H9 (cell line): ENCODE measurements at regions not wholly inside any gene's neighbourhood (a gene's known extent, or its start where the extent isn't known, plus 50 kb on each side); places are given as distances from the start of the nearest gene placed in this dataset.

Experiments
- DNase-seq: peaks from one replicate; pipeline ENCODE4 v3.0.0-alpha.2; 2017
- H2AFZ ChIP-seq: one replicate; pipeline ENCODE4 v1.6.1; 2013; ENCODE audit warnings: mild to moderate bottlenecking, low read length, control low read depth, moderate library complexity
- H2AK5ac ChIP-seq: 2 replicates; pipeline ENCODE4 v1.6.1; 2013; ENCODE audit warnings: low read length, control low read depth, mixed read lengths; ENCODE audit not compliant: insufficient read length
- H2BK120ac ChIP-seq: one replicate; pipeline ENCODE4 v1.6.1; 2013; ENCODE audit warnings: low read depth, mild to moderate bottlenecking, low read length, control low read depth, inconsistent platforms; ENCODE audit not compliant: poor library complexity, severe bottlenecking
- H2BK12ac ChIP-seq: 2 replicates; pipeline ENCODE4 v1.6.1; 2013; ENCODE audit warnings: low read length, control low read depth, mixed read lengths, low read depth; ENCODE audit not compliant: insufficient read length
- H2BK15ac ChIP-seq: 2 replicates; pipeline ENCODE4 v1.6.1; 2013; ENCODE audit warnings: low read depth, low read length, control low read depth
- H2BK20ac ChIP-seq: one replicate; pipeline ENCODE4 v1.6.1; 2013; ENCODE audit warnings: low read depth, mild to moderate bottlenecking, low read length, control low read depth, inconsistent platforms; ENCODE audit not compliant: poor library complexity, severe bottlenecking
- H2BK5ac ChIP-seq: 2 replicates; pipeline ENCODE4 v1.6.1; 2013; ENCODE audit warnings: low read length, control low read depth, mixed read lengths; ENCODE audit not compliant: insufficient read length
- H3K14ac ChIP-seq: 2 replicates; pipeline ENCODE4 v1.6.1; 2013; ENCODE audit warnings: low read length, control low read depth; ENCODE audit not compliant: insufficient read depth
- H3K18ac ChIP-seq: 2 replicates; pipeline ENCODE4 v1.6.1; 2013; ENCODE audit warnings: low read depth, mild to moderate bottlenecking, mixed read lengths, low read length, control low read depth; ENCODE audit not compliant: insufficient read length
- H3K23ac ChIP-seq: 2 replicates; pipeline ENCODE4 v1.6.1; 2013; ENCODE audit warnings: low read length, control low read depth, mixed read lengths, low read depth; ENCODE audit not compliant: insufficient read length
- H3K23me2 ChIP-seq: 2 replicates; pipeline ENCODE4 v1.6.1; 2013; ENCODE audit warnings: low read depth, mild to moderate bottlenecking, mixed read lengths, low read length, control low read depth; ENCODE audit not compliant: insufficient read length, poor library complexity, severe bottlenecking
- H3K27ac ChIP-seq: 2 replicates; pipeline ENCODE4 v1.5.1; 2013; ENCODE audit warnings: low read length, control low read depth, mixed read lengths, low read depth; ENCODE audit not compliant: insufficient read length
- H3K27me3 ChIP-seq: 2 replicates; pipeline ENCODE4 v1.6.1; 2013; ENCODE audit warnings: low read length, control low read depth, inconsistent platforms; ENCODE audit not compliant: insufficient read depth
- H3K4ac ChIP-seq: 2 replicates; pipeline ENCODE4 v1.6.1; 2013; ENCODE audit warnings: low read depth, mild to moderate bottlenecking, control low read depth, inconsistent platforms, low read length, moderate library complexity
- H3K4me1 ChIP-seq: 2 replicates; pipeline ENCODE4 v1.6.1; 2013; ENCODE audit warnings: low read length, control low read depth, inconsistent platforms; ENCODE audit not compliant: insufficient read depth
- H3K4me2 ChIP-seq: 2 replicates; pipeline ENCODE4 v1.6.1; 2013; ENCODE audit warnings: low read length, control low read depth, mixed read lengths; ENCODE audit not compliant: insufficient read length, insufficient read depth
- H3K56ac ChIP-seq: 2 replicates; pipeline ENCODE4 v1.6.1; 2013; ENCODE audit warnings: low read depth, mild to moderate bottlenecking, mixed read lengths, low read length, control low read depth; ENCODE audit not compliant: insufficient read length
- H3K79me1 ChIP-seq: 2 replicates; pipeline ENCODE4 v1.6.1; 2013; ENCODE audit warnings: low read depth, mild to moderate bottlenecking, moderate library complexity, low read length, control low read depth, inconsistent platforms; ENCODE audit not compliant: insufficient read depth, poor library complexity, severe bottlenecking
- H3K79me2 ChIP-seq: 2 replicates; pipeline ENCODE4 v1.6.1; 2013; ENCODE audit warnings: low read length, control low read depth, inconsistent platforms; ENCODE audit not compliant: insufficient read depth
- H3K9ac ChIP-seq: 2 replicates; pipeline ENCODE4 v1.6.1; 2013; ENCODE audit warnings: low read length, control low read depth, mixed read lengths; ENCODE audit not compliant: insufficient read length; ENCODE audit errors: extremely low read depth
- H3K9me3 ChIP-seq: one replicate; pipeline ENCODE4 v1.6.1; 2013; ENCODE audit warnings: low read depth, low read length, inconsistent platforms; ENCODE audit not compliant: control insufficient read depth
- H3T11ph ChIP-seq: one replicate; pipeline ENCODE4 v1.6.1; 2013; ENCODE audit warnings: mild to moderate bottlenecking, low read length, control low read depth, inconsistent platforms
- H4K20me1 ChIP-seq: one replicate; pipeline ENCODE4 v1.6.1; 2013; ENCODE audit not compliant: control insufficient read depth, insufficient read length, insufficient read depth
- H4K5ac ChIP-seq: 2 replicates; pipeline ENCODE4 v1.6.1; 2013; ENCODE audit warnings: low read depth, mild to moderate bottlenecking, mixed read lengths, low read length, control low read depth; ENCODE audit not compliant: insufficient read length
- H4K8ac ChIP-seq: replicated peaks from 2 replicates; pipeline ENCODE4 v1.6.1; 2013; ENCODE audit warnings: low read length, control low read depth, mixed read lengths, low read depth; ENCODE audit not compliant: insufficient read length
- H4K91ac ChIP-seq: 2 replicates; pipeline ENCODE4 v1.6.1; 2013; ENCODE audit warnings: low read depth, mild to moderate bottlenecking, moderate library complexity, mixed read lengths, low read length, control low read depth; ENCODE audit not compliant: insufficient read length
- H3K27ac Mint-ChIP-seq, 3 experiments: 2 replicates in 2 of 3; 3 replicates in 1 of 3; pipeline ENCODE4 v1.8.0; 2020 to 2021; ENCODE audit warnings: mixed read lengths in 3 of 3, mild to moderate bottlenecking in 1 of 3, moderate library complexity in 1 of 3
- H3K27me3 Mint-ChIP-seq: 2 replicates; pipeline ENCODE4 v1.8.0; 2021; ENCODE audit warnings: low read depth, mild to moderate bottlenecking, moderate library complexity, mixed read lengths
- H3K36me3 Mint-ChIP-seq, 3 experiments: 2 replicates in 2 of 3; 3 replicates in 1 of 3; pipeline ENCODE4 v1.8.0; 2020 to 2021; ENCODE audit warnings: low read depth in 3 of 3, mixed read lengths in 3 of 3; ENCODE audit not compliant: insufficient read depth in 1 of 3
- H3K4me1 Mint-ChIP-seq, 2 experiments: 2 replicates each; pipeline ENCODE4 v1.8.0; 2020; ENCODE audit warnings: mixed read lengths in 2 of 2
- H3K4me3 Mint-ChIP-seq, 2 experiments: 2 replicates in 1 of 2; 3 replicates in 1 of 2; pipeline ENCODE4 v1.8.0; 2020 to 2021; ENCODE audit warnings: mild to moderate bottlenecking in 2 of 2, mixed read lengths in 2 of 2, moderate library complexity in 1 of 2
- H3K9me3 Mint-ChIP-seq, 2 experiments: 2 replicates in 1 of 2; 3 replicates in 1 of 2; pipeline ENCODE4 v1.8.0; 2020; ENCODE audit warnings: mild to moderate bottlenecking in 2 of 2, mixed read lengths in 2 of 2, moderate library complexity in 1 of 2
- WGBS: extraction: QIAGEN DNeasy Blood & Tissue Kit; methylation state at CpG from one replicate; pipeline ENCODE4 v1.1.7; 2013; ENCODE audit warnings: missing lambda C conversion rate, low lambda C conversion rate, mixed read lengths; ENCODE audit not compliant: insufficient read length; ENCODE audit errors: extremely low coverage; 5-methylcytosine and 5-hydroxymethylcytosine counted together
- TF ChIP-seq, protein P1 (sequence below): fragments of 200-600 bp; sonication (generic); conservative IDR thresholded peaks from 3 replicates; pipeline ENCODE4 v1.8.0; 2021; ENCODE audit warnings: antibody characterized with exemption, mild to moderate bottlenecking

DNA sequence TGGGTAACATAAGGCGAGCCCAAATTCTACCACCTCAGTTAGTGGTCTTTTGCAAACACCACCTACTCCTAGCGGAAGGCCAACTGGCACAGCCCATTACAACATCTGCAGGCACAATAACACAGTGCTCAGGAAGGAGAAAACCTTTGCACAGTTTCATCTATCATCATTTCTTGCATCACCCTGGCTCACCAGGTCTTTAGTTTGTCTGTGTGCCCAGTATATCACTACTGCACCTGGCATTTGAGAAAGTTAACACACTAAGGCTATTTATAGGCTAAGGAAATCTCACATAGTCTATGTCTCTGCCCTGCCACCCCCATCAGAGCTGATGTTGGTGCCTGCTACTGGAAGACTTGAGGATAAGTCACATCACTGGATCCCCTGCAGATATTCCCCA, 484.0 kb downstream of the SATB2 start:
- WGBS, result no CpG with 5 or more reads among the region's 2 CpGs
- Histone ChIP-seq H2AK5ac (no peak overlapping the region), H3K4me1 (no peaks in the 10 kb centered on the region), H2AFZ (no peak overlapping the region), H4K20me1 (no peaks in the 10 kb centered on the region), H3K18ac (no peak overlapping the region), H2BK15ac (no peak overlapping the region), H4K5ac (no peak overlapping the region), H3K9ac (no peak overlapping the region), H2BK20ac (no peak overlapping the region), H3K56ac (no peak overlapping the region), H2BK12ac (no peak overlapping the region), H4K8ac (no peak overlapping the region), H2BK120ac (no peak overlapping the region), H3K4me2 (no peak overlapping the region), H3K4ac (no peak overlapping the region), H3K23ac (no peak overlapping the region), H3K9me3 (no peaks in the 10 kb centered on the region), H3K27me3 (no peaks in the 10 kb centered on the region), H3K79me2 (no peaks in the 10 kb centered on the region), H2BK5ac (no peak overlapping the region), H3T11ph (no peak overlapping the region), H3K23me2 (no peaks in the 10 kb centered on the region), H4K91ac (no peak overlapping the region), H3K14ac (no peak overlapping the region), H3K79me1 (no peaks in the 10 kb centered on the region), H3K27ac (no peak overlapping the region)
- TF ChIP-seq, protein P1, sequence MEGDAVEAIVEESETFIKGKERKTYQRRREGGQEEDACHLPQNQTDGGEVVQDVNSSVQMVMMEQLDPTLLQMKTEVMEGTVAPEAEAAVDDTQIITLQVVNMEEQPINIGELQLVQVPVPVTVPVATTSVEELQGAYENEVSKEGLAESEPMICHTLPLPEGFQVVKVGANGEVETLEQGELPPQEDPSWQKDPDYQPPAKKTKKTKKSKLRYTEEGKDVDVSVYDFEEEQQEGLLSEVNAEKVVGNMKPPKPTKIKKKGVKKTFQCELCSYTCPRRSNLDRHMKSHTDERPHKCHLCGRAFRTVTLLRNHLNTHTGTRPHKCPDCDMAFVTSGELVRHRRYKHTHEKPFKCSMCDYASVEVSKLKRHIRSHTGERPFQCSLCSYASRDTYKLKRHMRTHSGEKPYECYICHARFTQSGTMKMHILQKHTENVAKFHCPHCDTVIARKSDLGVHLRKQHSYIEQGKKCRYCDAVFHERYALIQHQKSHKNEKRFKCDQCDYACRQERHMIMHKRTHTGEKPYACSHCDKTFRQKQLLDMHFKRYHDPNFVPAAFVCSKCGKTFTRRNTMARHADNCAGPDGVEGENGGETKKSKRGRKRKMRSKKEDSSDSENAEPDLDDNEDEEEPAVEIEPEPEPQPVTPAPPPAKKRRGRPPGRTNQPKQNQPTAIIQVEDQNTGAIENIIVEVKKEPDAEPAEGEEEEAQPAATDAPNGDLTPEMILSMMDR, result no peak
- Mint-ChIP-seq H3K4me1 (no peaks in the 10 kb centered on the region), H3K4me3 (no peak overlapping the region), H3K36me3 (peaks cover 2 to 13% (median 4%) of the 10 kb centered on the region in 3 experiments; a peak in 4 of 7 replicates), H3K9me3 (peaks cover 11 to 13% of the 10 kb centered on the region in 2 experiments), H3K27me3 (no peaks in the 10 kb centered on the region), H3K27ac (no peak overlapping the region)
- DNase-seq, result no peak
